MCF 10A (cell line): ENCODE measurements at regions not wholly inside any gene's neighbourhood (a gene's known extent, or its start where the extent isn't known, plus 50 kb on each side); places are given as distances from the start of the nearest gene placed in this dataset.

Source experiments
- BruUV-seq: library from RNA; stranded (reverse); fragments of 400-500 nt; replicated peaks from 2 replicates; lab custom pipeline; 2021; lab: Mats Ljungman, UMichigan
- CTCF ChIA-PET: fragments of 300-600 bp; sonication (Branson Sonifier 250); formaldehyde crosslinking; extraction: SDS; loops from one replicate; lab custom pipeline; 2021; ENCODE audit warnings: antibody characterized with exemption, inconsistent platforms; lab: Yijun Ruan, JAX
- POLR2A ChIA-PET: fragments of 300-600, 350-650 bp; sonication (Branson Sonifier 250); formaldehyde crosslinking; extraction: SDS; loops from one replicate; lab custom pipeline; 2020; ENCODE audit warnings: antibody characterized with exemption, inconsistent platforms; lab: Yijun Ruan, JAX
- DNase-seq: peaks from one replicate; pipeline ENCODE4 v3.0.0-alpha.2; 2018; ENCODE audit not compliant: unreplicated experiment
- H3K27ac Mint-ChIP-seq: one replicate; pipeline ENCODE4 v1.8.0; 2022; ENCODE audit warnings: mild to moderate bottlenecking, low read depth, mixed read lengths; ENCODE audit not compliant: unreplicated experiment
- H3K27me3 Mint-ChIP-seq: one replicate; pipeline ENCODE4 v1.8.0; 2022; ENCODE audit warnings: mixed read lengths; ENCODE audit not compliant: insufficient read depth, unreplicated experiment
- H3K36me3 Mint-ChIP-seq: one replicate; pipeline ENCODE4 v1.8.0; 2022; ENCODE audit warnings: mild to moderate bottlenecking, moderate library complexity, mixed read lengths; ENCODE audit not compliant: insufficient read depth, unreplicated experiment
- H3K4me1 Mint-ChIP-seq: one replicate; pipeline ENCODE4 v1.8.0; 2022; ENCODE audit warnings: mixed read lengths; ENCODE audit not compliant: insufficient read depth, unreplicated experiment
- H3K4me3 Mint-ChIP-seq: one replicate; pipeline ENCODE4 v1.8.0; 2022; ENCODE audit warnings: mild to moderate bottlenecking, moderate library complexity, mixed read lengths; ENCODE audit not compliant: unreplicated experiment
- H3K9me3 Mint-ChIP-seq: one replicate; pipeline ENCODE4 v1.8.0; 2022; ENCODE audit warnings: mixed read lengths; ENCODE audit not compliant: unreplicated experiment
- intact Hi-C: fragments of 100-400 bp; cut with micrococcal nuclease; formaldehyde crosslinking; loops from 2 replicates; pipeline ENCODE4 v1.14.1; 2022
- TF ChIP-seq, protein P1 (sequence below): fragments of 200-600 bp; IDR thresholded peaks from one replicate; pipeline ENCODE4 v1.8.0; 2022; ENCODE audit warnings: antibody characterized with exemption, mild to moderate bottlenecking; ENCODE audit not compliant: unreplicated experiment

DNA sequence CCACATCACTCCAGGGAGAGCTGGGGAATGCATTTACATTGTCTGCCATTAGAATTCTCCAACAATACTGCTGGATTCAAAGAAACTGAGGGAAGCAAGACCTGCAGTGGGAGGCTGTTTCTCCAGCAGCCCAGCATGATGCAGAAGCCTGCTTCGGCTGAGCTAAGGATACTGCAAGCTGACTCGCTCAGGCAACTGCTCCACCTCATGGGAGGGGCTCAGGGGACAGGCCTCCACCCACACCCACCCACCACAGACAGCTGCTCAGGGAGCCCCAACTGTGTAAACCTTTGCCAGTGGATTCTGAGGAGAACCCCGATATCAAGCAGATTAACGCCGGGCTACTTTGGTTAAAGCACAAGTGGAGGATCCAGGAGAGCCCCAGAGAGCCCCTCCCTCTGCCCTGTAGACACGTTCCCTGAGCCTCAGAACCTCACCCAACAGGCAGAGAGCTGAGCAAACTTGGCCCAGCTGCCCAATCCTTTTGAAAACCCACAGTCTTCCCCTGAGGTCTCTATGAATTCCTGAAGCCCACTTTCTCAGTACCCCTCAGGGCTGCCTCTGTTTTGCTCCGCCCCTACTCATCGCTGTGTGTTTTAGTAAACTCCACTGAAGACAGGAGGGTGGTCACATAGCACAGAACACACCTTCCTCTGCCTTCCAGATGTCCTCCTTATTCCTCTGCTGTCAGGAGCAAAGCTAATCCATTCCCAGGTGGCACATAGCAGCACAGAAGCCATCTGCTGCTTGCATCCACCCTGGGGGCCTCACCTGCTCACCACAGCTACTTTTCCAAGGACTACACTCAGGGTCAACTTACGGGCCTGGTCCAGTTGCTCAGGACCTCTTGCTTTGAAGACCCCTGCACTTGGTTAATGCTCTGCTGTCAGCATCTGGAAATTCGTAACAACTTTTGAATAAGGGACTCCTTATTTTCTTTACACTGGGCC lies 269.0 kb downstream of the ABHD5 start:
- Mint-ChIP-seq H3K27ac (no peak overlapping the region), H3K4me3 (no peak overlapping the region), H3K36me3 (no peaks in the 10 kb centered on the region), H3K4me1 (peaks cover 6% of the 10 kb centered on the region), H3K27me3 (peaks cover 19% of the 10 kb centered on the region), H3K9me3 (no peaks in the 10 kb centered on the region)
- DNase-seq: no peak
- ChIA-PET CTCF (interaction anchor here (0.7 kb wide), 1 partner anchor 29 kb away, joined by 4 read pairs; no protein-coding TSS in a partner anchor), POLR2A (interaction anchor here (1.0 kb wide), 1 partner anchor 21 kb away, joined by 4 read pairs; no protein-coding TSS in a partner anchor)
- intact Hi-C loops: no loop called here
- TF ChIP-seq, protein P1, sequence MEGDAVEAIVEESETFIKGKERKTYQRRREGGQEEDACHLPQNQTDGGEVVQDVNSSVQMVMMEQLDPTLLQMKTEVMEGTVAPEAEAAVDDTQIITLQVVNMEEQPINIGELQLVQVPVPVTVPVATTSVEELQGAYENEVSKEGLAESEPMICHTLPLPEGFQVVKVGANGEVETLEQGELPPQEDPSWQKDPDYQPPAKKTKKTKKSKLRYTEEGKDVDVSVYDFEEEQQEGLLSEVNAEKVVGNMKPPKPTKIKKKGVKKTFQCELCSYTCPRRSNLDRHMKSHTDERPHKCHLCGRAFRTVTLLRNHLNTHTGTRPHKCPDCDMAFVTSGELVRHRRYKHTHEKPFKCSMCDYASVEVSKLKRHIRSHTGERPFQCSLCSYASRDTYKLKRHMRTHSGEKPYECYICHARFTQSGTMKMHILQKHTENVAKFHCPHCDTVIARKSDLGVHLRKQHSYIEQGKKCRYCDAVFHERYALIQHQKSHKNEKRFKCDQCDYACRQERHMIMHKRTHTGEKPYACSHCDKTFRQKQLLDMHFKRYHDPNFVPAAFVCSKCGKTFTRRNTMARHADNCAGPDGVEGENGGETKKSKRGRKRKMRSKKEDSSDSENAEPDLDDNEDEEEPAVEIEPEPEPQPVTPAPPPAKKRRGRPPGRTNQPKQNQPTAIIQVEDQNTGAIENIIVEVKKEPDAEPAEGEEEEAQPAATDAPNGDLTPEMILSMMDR: no peak
- no TSS peak for BruUV-seq

DNA sequence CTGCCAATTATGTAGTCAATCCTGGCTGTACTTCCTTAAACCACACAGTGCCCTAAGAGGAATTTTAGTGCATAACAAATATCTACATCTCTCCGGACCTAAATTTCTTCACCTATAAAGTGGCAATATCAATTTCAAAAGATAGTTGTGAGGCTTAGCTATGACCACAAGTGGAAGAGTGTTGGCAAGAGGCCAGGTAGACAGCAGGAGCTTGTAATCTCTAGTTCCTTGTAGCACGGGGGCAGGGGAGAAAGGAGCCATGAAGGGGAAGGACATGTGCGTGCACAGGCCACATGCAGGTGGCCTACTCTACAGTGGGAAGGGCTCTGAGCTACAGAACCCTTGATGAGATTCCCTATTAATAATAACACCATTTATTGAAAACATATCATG lies 269.7 kb downstream of the ABHD5 start:
- Mint-ChIP-seq H3K27me3 (peaks cover 14% of the 10 kb centered on the region), H3K4me1 (peaks cover 6% of the 10 kb centered on the region), H3K27ac (no peak overlapping the region), H3K4me3 (no peak overlapping the region), H3K9me3 (no peaks in the 10 kb centered on the region), H3K36me3 (no peaks in the 10 kb centered on the region)
- peak; percentile 22 for DNase-seq
- BruUV-seq: no TSS peak
- ChIA-PET CTCF (no interaction called here), POLR2A (no interaction called here)
- TF ChIP-seq, protein P1: no peak
- intact Hi-C loops: no loop called here

DNA sequence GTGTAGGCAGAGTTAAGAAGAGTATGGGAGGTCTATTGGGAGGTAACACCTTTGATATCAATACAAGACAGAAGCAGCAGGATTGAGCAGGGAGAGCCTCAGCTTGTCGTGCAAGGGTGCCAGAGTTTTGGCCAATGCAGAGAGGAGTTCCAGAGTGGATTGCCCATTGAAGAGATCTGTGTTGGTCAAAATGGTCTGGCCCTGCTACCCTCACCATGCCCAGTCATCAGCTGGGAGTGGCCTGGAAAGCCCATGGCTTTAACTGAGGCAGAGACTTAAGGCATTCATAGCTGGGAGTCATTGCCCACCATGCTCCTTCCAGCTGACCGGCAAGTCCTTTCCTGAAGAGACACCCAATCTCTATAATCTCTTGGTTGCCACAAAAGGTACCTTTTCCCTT lies 271.3 kb downstream of the ABHD5 start:
- Mint-ChIP-seq H3K9me3 (no peaks in the 10 kb centered on the region), H3K27me3 (peaks cover 13% of the 10 kb centered on the region), H3K4me1 (no peaks in the 10 kb centered on the region), H3K36me3 (no peaks in the 10 kb centered on the region), H3K4me3 (no peak overlapping the region), H3K27ac (no peak overlapping the region)
- CTCF ChIA-PET: interaction anchor here (0.6 kb wide), 1 partner anchor 290 kb away, joined by 3 read pairs; no protein-coding TSS in a partner anchor
- DNase-seq: no peak
- no TSS peak for BruUV-seq
- intact Hi-C loops: no loop called here
- POLR2A ChIA-PET: no interaction called here
- TF ChIP-seq, protein P1: no peak

DNA sequence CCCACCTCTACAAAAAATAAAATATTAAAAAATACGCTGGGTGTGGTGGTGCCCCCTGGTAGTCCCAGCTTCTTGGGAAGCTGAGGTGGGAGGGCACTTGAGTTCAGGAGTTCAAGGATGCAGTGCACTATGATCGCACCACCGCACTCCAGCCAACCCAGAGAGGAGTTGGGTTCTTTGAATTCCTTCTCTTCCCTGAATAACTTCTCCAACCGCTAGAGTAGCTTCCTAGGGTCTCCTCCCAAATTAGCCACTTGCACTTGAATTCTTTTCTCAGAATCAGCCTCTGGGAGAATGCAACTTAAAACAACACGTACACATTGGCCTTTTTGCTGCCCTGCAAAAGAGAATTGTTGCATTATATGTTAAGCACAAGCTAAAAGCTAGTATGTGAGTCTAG lies 272.5 kb downstream of the ABHD5 start:
- no TSS peak for BruUV-seq
- Mint-ChIP-seq H3K4me1 (no peaks in the 10 kb centered on the region), H3K4me3 (no peak overlapping the region), H3K27ac (no peak overlapping the region), H3K9me3 (no peaks in the 10 kb centered on the region), H3K27me3 (peaks cover 13% of the 10 kb centered on the region), H3K36me3 (no peaks in the 10 kb centered on the region)
- ChIA-PET CTCF (no interaction called here), POLR2A (no interaction called here)
- DNase-seq: no peak
- intact Hi-C loops: no loop called here
- TF ChIP-seq, protein P1: no peak
